Suppressor macrophage (primary cell): ENCODE measurements at regions not wholly inside any gene's neighbourhood (a gene's known extent, or its start where the extent isn't known, plus 50 kb on each side); places are given as distances from the start of the nearest gene placed in this dataset.
A peak's percentile ranks its signal among the peaks of the same experiment; 100 is the strongest.

Source experiments
- DNase-seq, 4 experiments: peaks; one replicate each; pipeline ENCODE4 v3.0.0-alpha.2; 2020 to 2022

- DNase-seq = no peak
These were observed 477.8 kb downstream of the TFEC start for GRCh38 chr7:115552766-115553165.

GRCh38 chr7:115549910-115550309, 480.7 kb downstream of the TFEC start:
- DNase-seq = no peak

DNA sequence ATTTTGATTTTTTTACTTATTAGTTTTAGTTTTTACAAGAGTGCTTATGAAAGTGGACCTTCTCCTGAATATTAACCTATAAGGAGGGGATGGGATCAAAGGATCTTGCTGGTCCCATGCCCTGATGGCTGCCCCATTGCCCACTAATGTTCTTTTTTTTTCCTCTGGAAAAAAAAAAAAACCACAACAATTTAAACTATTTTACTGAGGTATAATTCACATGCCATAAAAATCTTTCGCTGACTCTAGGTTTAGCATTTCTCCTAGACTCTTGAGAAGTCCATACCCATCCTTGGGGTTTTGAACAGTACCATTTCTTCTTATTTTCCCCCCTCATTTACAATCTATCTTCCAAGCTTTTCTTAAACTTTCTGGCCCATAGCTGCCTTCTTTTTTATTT, 481.8 kb downstream of the TFEC start:
- DNase-seq = no peak

DNA sequence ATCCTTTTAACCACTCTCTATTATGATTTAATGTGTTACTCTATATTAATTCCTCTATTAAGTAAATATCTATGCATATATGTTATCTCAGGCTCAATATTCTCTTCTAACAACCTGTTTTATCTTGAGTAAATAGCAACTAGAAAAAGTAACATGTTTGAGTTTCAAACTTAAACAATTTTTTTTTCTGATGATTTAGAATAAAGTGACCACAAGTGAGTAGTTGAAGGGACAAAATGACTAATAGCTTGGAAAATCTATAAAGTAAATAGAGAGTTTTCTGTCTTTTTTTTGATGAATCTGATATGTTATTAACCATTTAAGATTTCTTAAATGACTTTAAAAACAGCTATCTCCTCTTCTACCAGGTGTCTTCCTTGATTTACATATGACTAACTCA, 483.8 kb downstream of the TFEC start:
- no peak for DNase-seq

GRCh38 chr7:115533785-115534184, 496.8 kb downstream of the TFEC start:
- DNase-seq = no peak

- DNase-seq = no peak
These were observed 504.3 kb downstream of the TFEC start for GRCh38 chr7:115526278-115526677.

GRCh38 chr7:115522174-115522573, 508.4 kb downstream of the TFEC start:
- no peak for DNase-seq

DNA sequence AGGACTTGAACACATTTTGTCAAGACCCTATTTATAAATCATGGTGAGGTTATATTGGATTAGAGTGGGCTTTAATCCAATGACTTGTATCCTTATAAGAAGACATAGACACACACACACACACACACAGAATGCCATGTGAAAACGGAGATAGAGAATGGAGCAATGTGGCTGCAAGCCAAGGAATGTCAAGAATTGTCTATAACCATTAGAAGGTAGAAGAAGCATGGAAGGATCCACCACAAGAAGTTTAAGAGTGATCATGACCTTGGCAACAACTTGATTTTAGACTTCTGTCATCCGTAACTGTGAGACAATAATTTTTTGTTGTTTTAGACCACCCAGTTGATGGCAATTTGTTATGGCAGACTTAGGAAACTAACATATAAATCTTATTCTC, 514.2 kb downstream of the TFEC start:
- DNase-seq = no peak

DNA sequence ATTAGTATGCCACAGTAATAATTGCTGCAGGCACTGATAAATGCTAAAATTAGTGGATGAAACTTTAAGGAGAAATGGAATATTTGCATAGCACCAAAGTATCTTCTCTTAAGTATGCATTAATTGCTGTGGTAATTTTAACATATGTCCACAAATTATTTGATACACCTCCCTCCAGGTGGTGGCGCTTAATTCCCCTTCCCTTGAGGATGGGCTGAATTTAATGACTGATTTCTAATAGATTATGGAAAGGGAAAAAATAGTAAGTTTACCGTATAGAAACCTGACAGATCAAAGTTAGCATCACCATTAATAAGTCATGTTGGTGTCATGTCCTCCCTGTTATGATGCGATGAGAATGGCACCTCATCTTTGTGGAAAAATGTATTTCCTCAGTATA, 519.2 kb downstream of the TFEC start:
- no peak for DNase-seq

DNA sequence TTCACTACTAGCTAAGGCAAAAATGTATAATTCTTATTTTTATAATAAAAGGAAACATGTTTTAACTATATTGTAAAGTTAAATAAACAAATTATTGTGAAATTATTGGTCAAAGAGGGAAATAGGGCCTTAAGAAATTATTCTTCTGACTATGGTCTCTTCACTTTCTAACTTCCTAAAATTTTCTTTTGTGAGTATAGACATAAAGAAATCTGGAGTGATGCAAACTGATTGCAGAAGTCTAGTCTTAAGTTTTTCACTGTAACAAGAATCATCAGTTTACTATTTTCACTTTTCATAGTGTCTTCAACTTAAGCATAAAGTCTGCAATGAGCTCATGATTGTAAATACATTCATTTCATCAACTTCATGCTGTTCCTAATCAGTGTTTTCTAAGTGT, 525.4 kb downstream of the TFEC start:
- DNase-seq = peak in 3 of 4 experiments; percentile 37 to 84 (median 84)

DNA sequence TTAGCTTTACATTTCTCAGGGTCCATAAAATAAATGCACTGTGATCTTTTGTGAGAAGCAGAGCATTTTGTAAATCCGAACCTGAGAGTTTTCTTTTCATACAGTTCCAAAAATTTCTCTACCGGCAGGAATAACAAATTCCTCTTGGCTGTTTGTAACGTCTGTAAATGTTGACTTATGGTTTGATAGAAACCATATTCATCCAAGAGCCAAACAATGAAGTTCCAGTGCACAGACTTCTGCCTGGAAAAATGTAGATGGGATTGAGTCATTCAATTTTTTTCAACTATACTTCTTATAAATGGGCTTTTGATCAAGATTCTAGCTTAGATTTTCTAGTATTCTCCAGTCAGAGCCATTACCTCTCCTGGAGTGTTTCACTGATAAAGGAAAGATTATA, 530.6 kb downstream of the TFEC start:
- no peak for DNase-seq

- DNase-seq = no peak
These were observed 534.6 kb downstream of the TFEC start for GRCh38 chr7:115496006-115496405.

DNA sequence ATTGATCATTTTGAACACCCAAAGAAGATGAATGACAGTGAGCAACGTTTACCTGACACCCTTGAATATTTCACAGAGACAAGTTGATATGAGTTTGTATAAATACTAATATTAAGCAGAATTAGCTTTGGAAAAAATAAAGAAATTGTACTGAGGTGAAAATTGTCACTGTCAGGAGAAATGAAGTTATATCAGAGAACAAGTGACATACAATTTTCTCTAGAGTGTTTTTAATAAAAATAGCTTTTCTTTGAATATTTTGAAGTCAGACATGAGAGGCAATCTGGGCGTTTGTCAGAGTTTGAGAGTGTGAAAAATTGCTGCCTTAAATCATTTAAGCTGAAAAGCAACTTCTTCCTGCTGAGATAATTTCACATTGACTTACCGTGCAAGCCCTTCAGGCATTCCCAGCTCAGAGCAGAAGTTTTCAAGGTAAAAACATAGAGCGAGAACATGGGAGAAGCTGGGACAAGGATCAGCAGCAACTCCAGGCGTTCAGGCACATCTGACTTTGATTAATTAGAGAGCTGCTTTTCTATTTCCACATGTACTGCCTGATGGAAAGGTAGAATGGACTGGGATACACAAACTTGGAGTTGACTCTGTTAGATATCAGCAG, 535.9 kb downstream of the TFEC start:
- DNase-seq = no peak

DNA sequence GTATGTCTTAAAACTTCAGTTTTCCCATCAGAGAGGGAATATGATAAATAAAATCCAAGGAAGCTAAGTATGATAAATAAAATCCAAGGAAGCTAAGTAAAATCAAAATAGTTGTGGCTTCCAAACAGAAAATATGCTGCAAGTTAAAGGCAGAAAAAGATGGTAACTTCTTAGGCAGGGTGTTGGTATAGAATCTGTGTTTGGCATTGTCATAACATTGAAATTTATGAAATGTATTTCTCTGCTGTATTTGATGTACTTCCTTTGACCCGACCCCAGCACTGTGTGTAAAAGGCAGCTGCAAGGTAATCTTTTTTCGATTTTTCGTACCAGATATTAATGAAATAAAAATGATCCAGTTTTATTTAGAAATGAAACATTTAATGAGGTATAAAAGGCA, 537.2 kb downstream of the TFEC start:
- no peak for DNase-seq

DNA sequence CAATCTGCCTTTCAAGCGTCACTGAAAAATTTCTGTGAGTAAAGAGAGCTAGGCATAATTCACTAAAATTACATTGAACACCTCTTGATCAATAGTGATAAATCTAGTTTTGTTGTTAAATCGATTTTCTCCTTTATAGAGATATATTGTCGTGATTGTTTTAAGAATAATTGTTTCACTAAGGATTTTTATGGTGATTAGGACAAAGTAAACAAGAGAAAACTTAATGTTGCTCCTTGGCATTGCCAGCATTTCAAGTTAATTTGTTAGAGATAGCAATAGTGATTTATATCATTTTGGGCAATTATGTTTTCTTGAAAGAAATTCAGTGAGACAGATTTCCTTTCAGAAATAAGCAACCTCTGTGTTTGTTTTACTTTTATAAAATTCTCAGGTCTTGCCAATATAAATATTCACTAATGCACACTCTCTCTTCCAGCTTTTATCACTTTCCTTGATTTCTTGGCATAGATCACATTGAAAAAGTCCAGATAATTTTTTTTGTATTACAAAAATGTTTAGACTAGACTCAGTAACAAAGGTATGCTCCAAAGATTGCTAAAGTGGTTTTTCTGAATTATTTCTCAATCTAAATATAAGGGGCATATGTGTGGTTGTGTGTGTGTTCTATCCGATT, 538.7 kb downstream of the TFEC start:
- no peak for DNase-seq

DNA sequence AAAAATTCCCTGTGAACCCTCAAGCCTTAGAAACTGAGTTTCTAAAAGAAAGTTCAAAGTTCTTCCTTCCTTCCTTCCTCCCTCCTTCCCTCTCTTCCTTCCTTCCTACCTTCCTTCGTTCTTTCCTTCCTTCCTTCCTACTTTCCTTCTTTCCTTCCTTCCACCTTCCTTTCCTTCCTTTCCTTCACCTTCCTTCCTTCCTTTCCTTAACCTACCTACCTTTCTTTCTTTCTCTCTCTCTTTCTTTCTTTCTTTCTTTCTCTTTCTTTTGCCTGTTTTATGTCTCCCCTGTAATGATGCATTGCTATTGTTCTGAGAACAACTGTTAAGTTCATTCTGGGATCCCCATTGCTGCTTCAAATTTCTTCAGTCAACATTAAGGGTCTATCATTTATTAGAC, 551.1 kb downstream of the TFEC start:
- no peak for DNase-seq

GRCh38 chr7:115478426-115478825, 552.1 kb downstream of the TFEC start:
- DNase-seq = no peak

DNA sequence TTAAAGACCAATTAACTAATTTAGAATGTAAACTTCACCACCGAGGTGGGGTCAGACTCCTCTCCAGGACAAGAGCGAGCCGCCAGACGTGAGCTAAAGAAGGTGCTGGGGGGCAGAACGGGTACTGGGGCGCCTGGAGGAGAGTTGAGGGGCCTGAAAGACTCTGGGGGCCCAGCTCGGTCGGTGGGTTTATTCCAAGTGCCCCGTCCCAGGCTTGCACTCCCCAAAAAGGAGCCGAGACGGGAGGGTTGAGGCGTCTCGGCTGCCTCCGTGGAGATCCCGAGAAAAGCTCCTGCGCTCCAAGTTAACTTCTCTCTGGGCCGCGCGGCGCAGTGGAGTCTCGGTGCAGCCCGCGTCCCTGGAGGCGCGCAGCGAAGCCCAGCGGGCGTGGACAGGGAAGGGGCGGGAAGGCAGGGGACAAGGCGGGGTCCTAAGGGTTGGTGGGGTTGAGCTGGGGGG, 553.3 kb downstream of the TFEC start:
- DNase-seq = peak in 3 of 4 experiments; percentile 32 to 56 (median 52)

- no peak for DNase-seq
These were observed 553.8 kb downstream of the TFEC start for GRCh38 chr7:115476671-115477181.

- peak in 3 of 4 experiments; percentile 9 to 18 (median 11) for DNase-seq
These were observed 554.0 kb downstream of the MDFIC start for GRCh38 chr7:115475761-115476385.

DNA sequence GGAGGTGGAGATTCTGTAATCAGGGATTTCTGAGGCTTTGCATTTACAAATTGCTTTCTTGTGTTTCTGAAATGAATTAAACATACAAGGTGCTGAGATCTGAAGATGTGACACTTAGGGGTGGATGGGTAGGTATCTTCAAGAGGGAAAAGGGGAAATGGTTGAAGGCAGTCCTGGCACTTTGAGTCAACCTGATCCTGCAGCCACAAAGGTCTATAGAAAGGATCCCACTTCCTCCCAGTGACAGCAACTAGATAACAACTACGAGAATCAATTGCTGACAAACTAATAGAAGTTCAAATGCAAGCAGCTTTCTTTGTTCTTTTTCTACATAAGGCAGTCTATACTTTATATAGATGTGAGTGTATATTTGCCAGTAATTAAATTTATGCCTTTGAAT, 553.3 kb downstream of the MDFIC start:
- no peak for DNase-seq

GRCh38 chr7:115474137-115474536, 552.2 kb downstream of the MDFIC start:
- DNase-seq = no peak

- no peak for DNase-seq
These were observed 550.0 kb downstream of the MDFIC start for GRCh38 chr7:115471891-115472290.
